HEK293T (cell line): ENCODE measurements at regions not wholly inside any gene's neighbourhood (a gene's known extent, or its start where the extent isn't known, plus 50 kb on each side); places are given as distances from the start of the nearest gene placed in this dataset.

Experiments used
- ARNT ChIP-seq: fragments of 450-650 bp; IDR thresholded peaks from 2 replicates; pipeline ENCODE4 v1.6.1; 2017; ENCODE audit warnings: mild to moderate bottlenecking
- BHLHE40 ChIP-seq: fragments of 450-650 bp; IDR thresholded peaks from 2 replicates; pipeline ENCODE4 v1.6.1; 2016; ENCODE audit warnings: mild to moderate bottlenecking, moderate library complexity, borderline replicate concordance
- CTBP1 ChIP-seq: fragments of 450-650 bp; IDR thresholded peaks from 2 replicates; pipeline ENCODE4 v1.6.1; 2016; ENCODE audit warnings: borderline replicate concordance
- FOXA1 ChIP-seq: fragments of 450-650 bp; IDR thresholded peaks from 2 replicates; pipeline ENCODE4 v1.6.1; 2016; ENCODE audit warnings: mild to moderate bottlenecking
- FOXM1 ChIP-seq: fragments of 450-650 bp; IDR thresholded peaks from 2 replicates; pipeline ENCODE4 v1.6.1; 2017; ENCODE audit warnings: mild to moderate bottlenecking, borderline replicate concordance
- SP1 ChIP-seq: fragments of 450-650 bp; IDR thresholded peaks from 2 replicates; pipeline ENCODE4 v1.6.1; 2017
- TARDBP ChIP-seq: fragments of 450-650 bp; IDR thresholded peaks from 2 replicates; pipeline ENCODE4 v1.6.1; 2016
- ZNF384 ChIP-seq: fragments of 450-650 bp; IDR thresholded peaks from 2 replicates; pipeline ENCODE4 v1.6.1; 2016

DNA sequence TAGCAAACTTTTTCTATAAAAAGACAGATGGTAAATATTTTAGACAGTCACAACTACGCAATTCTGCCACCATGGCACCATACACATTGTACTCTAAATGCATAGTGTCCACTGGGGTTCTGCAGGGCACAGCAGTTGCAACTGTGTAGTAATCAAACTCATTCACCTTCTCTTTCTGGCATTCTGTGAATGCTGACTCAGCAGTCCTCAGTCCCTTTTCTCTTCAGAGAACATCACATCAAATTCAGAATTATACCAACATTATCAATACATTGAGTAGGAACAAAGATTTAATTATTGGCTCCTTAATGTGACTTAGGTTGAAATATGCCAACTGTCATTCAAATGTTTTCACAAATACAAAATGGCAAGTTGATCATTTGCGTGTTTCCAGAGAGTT is 74.2 kb upstream of the N4BP1 start:
- TF ChIP-seq SP1 = no peak
- no peak for TF ChIP-seq BHLHE40
- TF ChIP-seq ARNT = no peak
- no peak for TF ChIP-seq FOXM1
- no peak for TF ChIP-seq FOXA1
- no peak for TF ChIP-seq TARDBP
- no peak for TF ChIP-seq ZNF384
- TF ChIP-seq CTBP1 = no peak
